H1 (cell line): ENCODE measurements at regions not wholly inside any gene's neighbourhood (a gene's known extent, or its start where the extent isn't known, plus 50 kb on each side); places are given as distances from the start of the nearest gene placed in this dataset.

Experiments
- CTCF ChIA-PET: fragments of 300-600 bp; sonication (Branson Sonifier 250); formaldehyde crosslinking; loops from one replicate; lab custom pipeline; 2021; ENCODE audit not compliant: partially characterized antibody; lab: Charles Lee
- POLR2A ChIA-PET: fragments of 300-600 bp; sonication (Branson Sonifier 250); formaldehyde crosslinking; loops from one replicate; lab custom pipeline; 2021; ENCODE audit warnings: inconsistent platforms; ENCODE audit not compliant: partially characterized antibody; lab: Charles Lee
- DNase-seq, 2 experiments: peaks; one replicate each; pipeline versions ENCODE4 v3.0.0 to v3.0.0-alpha.2; 2010 to 2022; ENCODE audit warnings: low spot score in 2 of 2, low read depth in 1 of 2, mixed read lengths in 1 of 2
- FAIRE-seq: peaks from 2 replicates; lab custom pipeline; 2011; peaks lifted over from hg19 to GRCh38; lab: Jason Lieb, UNC
- H2AFZ ChIP-seq: 2 replicates; pipeline ENCODE4 v1.8.1; 2012; ENCODE audit warnings: low read length, inconsistent platforms
- H2AK5ac ChIP-seq: 2 replicates; pipeline ENCODE4 v1.6.1; 2013; ENCODE audit warnings: low read depth, low read length
- H2BK120ac ChIP-seq: replicated peaks from 2 replicates; pipeline ENCODE3; 2013; ENCODE audit warnings: low read depth, low read length, inconsistent platforms
- H2BK12ac ChIP-seq: 2 replicates; pipeline ENCODE4 v1.6.1; 2013; ENCODE audit warnings: low read depth, low read length
- H2BK15ac ChIP-seq: 2 replicates; pipeline ENCODE4 v1.6.1; 2013; ENCODE audit warnings: low read length
- H2BK20ac ChIP-seq: 2 replicates; pipeline ENCODE4 v1.6.1; 2013; ENCODE audit warnings: low read length
- H2BK5ac ChIP-seq: 2 replicates; pipeline ENCODE4 v1.6.1; 2013; ENCODE audit warnings: low read depth, low read length
- H3K14ac ChIP-seq: 2 replicates; pipeline ENCODE4 v1.6.1; 2013; ENCODE audit warnings: inconsistent platforms; ENCODE audit not compliant: insufficient read length
- H3K18ac ChIP-seq: 2 replicates; pipeline ENCODE4 v1.6.1; 2013; ENCODE audit warnings: low read length; ENCODE audit errors: extremely low read depth
- H3K23ac ChIP-seq: 2 replicates; pipeline ENCODE4 v1.6.1; 2013; ENCODE audit warnings: inconsistent platforms; ENCODE audit not compliant: insufficient read length
- H3K23me2 ChIP-seq: 2 replicates; pipeline ENCODE4 v1.6.1; 2013; ENCODE audit warnings: low read depth, low read length
- H3K27ac ChIP-seq: 2 replicates; pipeline ENCODE4 v1.6.1; 2011; ENCODE audit warnings: low read depth, low read length, inconsistent platforms
- H3K27me3 ChIP-seq, 4 experiments: replicated peaks in 1 of 4; 1 replicate in 1 of 4; 2 replicates in 3 of 4; pipeline versions ENCODE4 v1.6.1 to v1.8.1; 2011 to 2013; ENCODE audit warnings: low read length in 3 of 4, mild to moderate bottlenecking in 3 of 4, inconsistent platforms in 2 of 4, mixed read lengths in 2 of 4, moderate library complexity in 1 of 4; ENCODE audit not compliant: control insufficient read depth in 3 of 4, insufficient read depth in 3 of 4; ENCODE audit errors: extremely low read depth in 1 of 4
- H3K36me3 ChIP-seq, 4 experiments: 2 replicates each; pipeline versions ENCODE4 v1.6.1 to v1.8.1; 2011 to 2013; ENCODE audit warnings: mild to moderate bottlenecking in 4 of 4, low read length in 3 of 4, moderate library complexity in 2 of 4, control low read depth in 1 of 4, inconsistent platforms in 1 of 4; ENCODE audit not compliant: insufficient read depth in 4 of 4, control insufficient read depth in 2 of 4
- H3K4ac ChIP-seq: replicated peaks from 2 replicates; pipeline ENCODE3; 2013; ENCODE audit warnings: low read length, low read depth, mixed read lengths, inconsistent platforms; ENCODE audit not compliant: insufficient read length
- H3K4me1 ChIP-seq, 4 experiments: replicated peaks in 1 of 4; 1 replicate in 1 of 4; 2 replicates in 3 of 4; pipeline versions ENCODE4 v1.6.1 to v1.8.1; 2011 to 2013; ENCODE audit warnings: low read length in 3 of 4, inconsistent platforms in 2 of 4, mixed read lengths in 1 of 4; ENCODE audit not compliant: insufficient read depth in 4 of 4, control insufficient read depth in 3 of 4
- H3K4me2 ChIP-seq, 2 experiments: 2 replicates each; pipeline versions ENCODE4 v1.6.1 to v1.8.1; 2011 to 2013; ENCODE audit warnings: low read depth in 2 of 2, low read length in 2 of 2, control low read depth in 1 of 2, inconsistent platforms in 1 of 2, mild to moderate bottlenecking in 1 of 2; ENCODE audit not compliant: insufficient read depth in 1 of 2
- H3K4me3 ChIP-seq, 4 experiments: fragments of 200-600, 300-600 bp in 1 of 4; sonication (generic), shearing (Covaris generic), sonication (Bioruptor Twin) in 1 of 4; 2 replicates each; pipeline versions ENCODE4 v1.5.1 to v1.8.1; 2011 to 2016; ENCODE audit warnings: low read length in 4 of 4, low read depth in 3 of 4, control low read depth in 2 of 4, inconsistent platforms in 2 of 4, mild to moderate bottlenecking in 2 of 4, mixed read lengths in 1 of 4, moderate library complexity in 1 of 4; ENCODE audit not compliant: insufficient read depth in 2 of 4; ENCODE audit errors: extremely low read depth in 1 of 4
- H3K56ac ChIP-seq: replicated peaks from 2 replicates; pipeline ENCODE3; 2013; ENCODE audit warnings: low read depth, mild to moderate bottlenecking, mixed read lengths, low read length, inconsistent platforms; ENCODE audit not compliant: insufficient read length
- H3K79me1 ChIP-seq: 2 replicates; pipeline ENCODE4 v1.6.1; 2013; ENCODE audit warnings: low read depth, low read length, control low read depth
- H3K79me2 ChIP-seq, 2 experiments: 2 replicates each; pipeline versions ENCODE4 v1.6.1 to v1.8.1; 2012 to 2013; ENCODE audit warnings: low read length in 2 of 2, mild to moderate bottlenecking in 2 of 2, inconsistent platforms in 1 of 2; ENCODE audit not compliant: insufficient read depth in 2 of 2, control insufficient read depth in 1 of 2
- H3K9ac ChIP-seq, 4 experiments: replicated peaks in 1 of 4; 1 replicate in 1 of 4; 2 replicates in 3 of 4; pipeline versions ENCODE4 v1.6.1 to v1.8.1; 2011 to 2013; ENCODE audit warnings: low read depth in 3 of 4, low read length in 3 of 4, control low read depth in 2 of 4, mild to moderate bottlenecking in 2 of 4, moderate library complexity in 2 of 4, inconsistent platforms in 1 of 4; ENCODE audit errors: extremely low read depth in 1 of 4
- H3K9me3 ChIP-seq, 2 experiments: 2 replicates each; pipeline versions ENCODE4 v1.6.1 to v1.8.1; 2012 to 2013; ENCODE audit warnings: mild to moderate bottlenecking in 2 of 2, moderate library complexity in 2 of 2, control low read depth in 1 of 2, inconsistent platforms in 1 of 2, low read depth in 1 of 2, low read length in 1 of 2, mixed read lengths in 1 of 2; ENCODE audit not compliant: insufficient read depth in 2 of 2
- H4K20me1 ChIP-seq, 2 experiments: replicated peaks in 1 of 2; 2 replicates each; pipeline versions ENCODE3 to v1.8.1; 2011 to 2013; ENCODE audit warnings: inconsistent platforms in 2 of 2, low read length in 2 of 2, mild to moderate bottlenecking in 1 of 2; ENCODE audit not compliant: insufficient read depth in 2 of 2, control insufficient read depth in 1 of 2
- H4K5ac ChIP-seq: 2 replicates; pipeline ENCODE4 v1.6.1; 2013; ENCODE audit warnings: low read length, low read depth, mixed read lengths, inconsistent platforms; ENCODE audit not compliant: insufficient read length
- H4K8ac ChIP-seq: 2 replicates; pipeline ENCODE4 v1.8.0; 2013; ENCODE audit warnings: mild to moderate bottlenecking, moderate library complexity, low read length, inconsistent platforms; ENCODE audit not compliant: insufficient read depth; ENCODE audit errors: extremely low read depth
- H4K91ac ChIP-seq: replicated peaks from 2 replicates; pipeline ENCODE3; 2013; ENCODE audit warnings: low read length, mixed read lengths, inconsistent platforms; ENCODE audit not compliant: insufficient read length
- WGBS, 2 experiments: shearing (Covaris generic) in 1 of 2; methylation state at CpG; one replicate each; pipeline versions ENCODE4 v1.1.6 to v1.1.7; 2013 to 2015; ENCODE audit warnings: low lambda C conversion rate in 2 of 2, mixed read lengths in 2 of 2, inconsistent platforms in 1 of 2, low coverage in 1 of 2, missing lambda C conversion rate in 1 of 2; ENCODE audit not compliant: insufficient replicate concordance in 2 of 2, insufficient coverage in 1 of 2, insufficient read length in 1 of 2; ENCODE audit errors: extremely low coverage in 1 of 2, missing lambda C conversion rate in 1 of 2; 5-methylcytosine and 5-hydroxymethylcytosine counted together
- TF ChIP-seq, protein P1 (sequence below): fragments of 300-600 bp; sonication (generic); IDR thresholded peaks from 2 replicates; pipeline ENCODE4 v1.7.1; 2012; ENCODE audit warnings: low read length, moderate library complexity, mild to moderate bottlenecking, inconsistent platforms; ENCODE audit not compliant: insufficient replicate concordance

DNA sequence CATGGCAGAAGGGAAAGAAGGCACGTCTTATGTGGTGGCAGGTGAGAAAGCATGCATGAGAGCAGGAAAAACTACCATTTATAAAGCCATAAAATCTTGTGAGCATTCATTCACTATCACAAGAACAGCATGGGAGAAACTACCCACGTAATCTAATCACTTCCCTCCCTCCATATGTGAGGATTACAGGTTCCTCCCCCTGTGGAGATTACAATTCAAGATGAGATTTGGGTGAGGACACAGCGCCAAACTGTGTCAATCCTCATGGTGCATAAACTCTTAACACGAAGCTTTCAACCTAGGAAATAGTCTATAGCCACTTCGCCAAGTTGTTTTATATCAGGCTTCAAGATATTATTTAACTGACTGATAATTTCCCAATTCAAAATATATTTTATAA, 595.5 kb downstream of the FBXO15 start:
- Histone ChIP-seq H3K9ac (no peak overlapping the region), H3K79me2 (no peaks in the 10 kb centered on the region), H3K4me1 (no peaks in the 10 kb centered on the region), H2AFZ (no peak overlapping the region), H2BK12ac (no peak overlapping the region), H3K56ac (no peak overlapping the region), H2BK15ac (no peak overlapping the region), H3K23me2 (no peaks in the 10 kb centered on the region), H2BK120ac (no peak overlapping the region), H3K36me3 (no peaks in the 10 kb centered on the region; a peak in 1 of 8 replicates), H4K20me1 (no peaks in the 10 kb centered on the region), H3K14ac (no peak overlapping the region), H3K9me3 (no peaks in the 10 kb centered on the region), H3K27me3 (no peaks in the 10 kb centered on the region), H3K4me3 (no peak overlapping the region), H2AK5ac (no peak overlapping the region), H3K27ac (no peak overlapping the region), H3K4ac (no peak overlapping the region), H2BK5ac (no peak overlapping the region), H3K23ac (no peak overlapping the region), H4K8ac (no peak overlapping the region), H3K79me1 (no peaks in the 10 kb centered on the region), H3K4me2 (no peak overlapping the region), H4K91ac (no peak overlapping the region), H3K18ac (no peak overlapping the region), H4K5ac (no peak overlapping the region), H2BK20ac (no peak overlapping the region)
- FAIRE-seq (no peak), DNase-seq (no peak)
- ChIA-PET POLR2A (no interaction called here), CTCF (interaction anchor here (0.5 kb wide), 1 partner anchor 343 kb away, joined by 4 read pairs; no protein-coding TSS in a partner anchor)
- WGBS, 2 experiments: 73% methylated on average over 5 of the region's 5 CpGs; no CpG with 5 or more reads in 1 of the 2 experiments
- TF ChIP-seq, protein P1, sequence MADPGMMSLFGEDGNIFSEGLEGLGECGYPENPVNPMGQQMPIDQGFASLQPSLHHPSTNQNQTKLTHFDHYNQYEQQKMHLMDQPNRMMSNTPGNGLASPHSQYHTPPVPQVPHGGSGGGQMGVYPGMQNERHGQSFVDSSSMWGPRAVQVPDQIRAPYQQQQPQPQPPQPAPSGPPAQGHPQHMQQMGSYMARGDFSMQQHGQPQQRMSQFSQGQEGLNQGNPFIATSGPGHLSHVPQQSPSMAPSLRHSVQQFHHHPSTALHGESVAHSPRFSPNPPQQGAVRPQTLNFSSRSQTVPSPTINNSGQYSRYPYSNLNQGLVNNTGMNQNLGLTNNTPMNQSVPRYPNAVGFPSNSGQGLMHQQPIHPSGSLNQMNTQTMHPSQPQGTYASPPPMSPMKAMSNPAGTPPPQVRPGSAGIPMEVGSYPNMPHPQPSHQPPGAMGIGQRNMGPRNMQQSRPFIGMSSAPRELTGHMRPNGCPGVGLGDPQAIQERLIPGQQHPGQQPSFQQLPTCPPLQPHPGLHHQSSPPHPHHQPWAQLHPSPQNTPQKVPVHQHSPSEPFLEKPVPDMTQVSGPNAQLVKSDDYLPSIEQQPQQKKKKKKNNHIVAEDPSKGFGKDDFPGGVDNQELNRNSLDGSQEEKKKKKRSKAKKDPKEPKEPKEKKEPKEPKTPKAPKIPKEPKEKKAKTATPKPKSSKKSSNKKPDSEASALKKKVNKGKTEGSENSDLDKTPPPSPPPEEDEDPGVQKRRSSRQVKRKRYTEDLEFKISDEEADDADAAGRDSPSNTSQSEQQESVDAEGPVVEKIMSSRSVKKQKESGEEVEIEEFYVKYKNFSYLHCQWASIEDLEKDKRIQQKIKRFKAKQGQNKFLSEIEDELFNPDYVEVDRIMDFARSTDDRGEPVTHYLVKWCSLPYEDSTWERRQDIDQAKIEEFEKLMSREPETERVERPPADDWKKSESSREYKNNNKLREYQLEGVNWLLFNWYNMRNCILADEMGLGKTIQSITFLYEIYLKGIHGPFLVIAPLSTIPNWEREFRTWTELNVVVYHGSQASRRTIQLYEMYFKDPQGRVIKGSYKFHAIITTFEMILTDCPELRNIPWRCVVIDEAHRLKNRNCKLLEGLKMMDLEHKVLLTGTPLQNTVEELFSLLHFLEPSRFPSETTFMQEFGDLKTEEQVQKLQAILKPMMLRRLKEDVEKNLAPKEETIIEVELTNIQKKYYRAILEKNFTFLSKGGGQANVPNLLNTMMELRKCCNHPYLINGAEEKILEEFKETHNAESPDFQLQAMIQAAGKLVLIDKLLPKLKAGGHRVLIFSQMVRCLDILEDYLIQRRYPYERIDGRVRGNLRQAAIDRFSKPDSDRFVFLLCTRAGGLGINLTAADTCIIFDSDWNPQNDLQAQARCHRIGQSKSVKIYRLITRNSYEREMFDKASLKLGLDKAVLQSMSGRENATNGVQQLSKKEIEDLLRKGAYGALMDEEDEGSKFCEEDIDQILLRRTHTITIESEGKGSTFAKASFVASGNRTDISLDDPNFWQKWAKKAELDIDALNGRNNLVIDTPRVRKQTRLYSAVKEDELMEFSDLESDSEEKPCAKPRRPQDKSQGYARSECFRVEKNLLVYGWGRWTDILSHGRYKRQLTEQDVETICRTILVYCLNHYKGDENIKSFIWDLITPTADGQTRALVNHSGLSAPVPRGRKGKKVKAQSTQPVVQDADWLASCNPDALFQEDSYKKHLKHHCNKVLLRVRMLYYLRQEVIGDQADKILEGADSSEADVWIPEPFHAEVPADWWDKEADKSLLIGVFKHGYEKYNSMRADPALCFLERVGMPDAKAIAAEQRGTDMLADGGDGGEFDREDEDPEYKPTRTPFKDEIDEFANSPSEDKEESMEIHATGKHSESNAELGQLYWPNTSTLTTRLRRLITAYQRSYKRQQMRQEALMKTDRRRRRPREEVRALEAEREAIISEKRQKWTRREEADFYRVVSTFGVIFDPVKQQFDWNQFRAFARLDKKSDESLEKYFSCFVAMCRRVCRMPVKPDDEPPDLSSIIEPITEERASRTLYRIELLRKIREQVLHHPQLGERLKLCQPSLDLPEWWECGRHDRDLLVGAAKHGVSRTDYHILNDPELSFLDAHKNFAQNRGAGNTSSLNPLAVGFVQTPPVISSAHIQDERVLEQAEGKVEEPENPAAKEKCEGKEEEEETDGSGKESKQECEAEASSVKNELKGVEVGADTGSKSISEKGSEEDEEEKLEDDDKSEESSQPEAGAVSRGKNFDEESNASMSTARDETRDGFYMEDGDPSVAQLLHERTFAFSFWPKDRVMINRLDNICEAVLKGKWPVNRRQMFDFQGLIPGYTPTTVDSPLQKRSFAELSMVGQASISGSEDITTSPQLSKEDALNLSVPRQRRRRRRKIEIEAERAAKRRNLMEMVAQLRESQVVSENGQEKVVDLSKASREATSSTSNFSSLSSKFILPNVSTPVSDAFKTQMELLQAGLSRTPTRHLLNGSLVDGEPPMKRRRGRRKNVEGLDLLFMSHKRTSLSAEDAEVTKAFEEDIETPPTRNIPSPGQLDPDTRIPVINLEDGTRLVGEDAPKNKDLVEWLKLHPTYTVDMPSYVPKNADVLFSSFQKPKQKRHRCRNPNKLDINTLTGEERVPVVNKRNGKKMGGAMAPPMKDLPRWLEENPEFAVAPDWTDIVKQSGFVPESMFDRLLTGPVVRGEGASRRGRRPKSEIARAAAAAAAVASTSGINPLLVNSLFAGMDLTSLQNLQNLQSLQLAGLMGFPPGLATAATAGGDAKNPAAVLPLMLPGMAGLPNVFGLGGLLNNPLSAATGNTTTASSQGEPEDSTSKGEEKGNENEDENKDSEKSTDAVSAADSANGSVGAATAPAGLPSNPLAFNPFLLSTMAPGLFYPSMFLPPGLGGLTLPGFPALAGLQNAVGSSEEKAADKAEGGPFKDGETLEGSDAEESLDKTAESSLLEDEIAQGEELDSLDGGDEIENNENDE: no peak
